ENCODE measurements at regions not wholly inside any gene's neighbourhood (a gene's known extent, or its start where the extent isn't known, plus 50 kb on each side); places are given as distances from the start of the nearest gene placed in this dataset.

DNA sequence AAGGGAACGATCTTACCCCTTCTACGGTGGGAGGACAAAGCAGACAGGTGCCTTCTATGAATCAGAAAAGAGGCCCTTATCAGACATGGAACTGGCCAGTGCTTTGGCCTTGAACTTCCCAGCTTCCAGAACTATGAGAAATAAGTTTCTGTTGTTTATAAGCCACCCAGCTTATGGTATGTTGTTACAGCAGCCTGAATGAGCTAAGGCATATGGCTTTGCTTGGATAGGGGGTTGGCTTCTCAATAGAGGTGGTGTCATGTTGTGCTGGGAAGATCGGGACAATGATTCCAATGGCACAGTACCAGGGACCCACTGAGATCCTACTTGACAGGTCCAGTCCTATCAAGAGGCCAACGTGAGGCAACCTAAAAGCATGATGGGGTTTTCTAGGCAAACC, 183.4 kb upstream of the BMPER start:
- no peak for TF ChIP-seq POLR2A (IDR thresholded peaks at IDR 0.05)
- TF ChIP-seq, protein P1, sequence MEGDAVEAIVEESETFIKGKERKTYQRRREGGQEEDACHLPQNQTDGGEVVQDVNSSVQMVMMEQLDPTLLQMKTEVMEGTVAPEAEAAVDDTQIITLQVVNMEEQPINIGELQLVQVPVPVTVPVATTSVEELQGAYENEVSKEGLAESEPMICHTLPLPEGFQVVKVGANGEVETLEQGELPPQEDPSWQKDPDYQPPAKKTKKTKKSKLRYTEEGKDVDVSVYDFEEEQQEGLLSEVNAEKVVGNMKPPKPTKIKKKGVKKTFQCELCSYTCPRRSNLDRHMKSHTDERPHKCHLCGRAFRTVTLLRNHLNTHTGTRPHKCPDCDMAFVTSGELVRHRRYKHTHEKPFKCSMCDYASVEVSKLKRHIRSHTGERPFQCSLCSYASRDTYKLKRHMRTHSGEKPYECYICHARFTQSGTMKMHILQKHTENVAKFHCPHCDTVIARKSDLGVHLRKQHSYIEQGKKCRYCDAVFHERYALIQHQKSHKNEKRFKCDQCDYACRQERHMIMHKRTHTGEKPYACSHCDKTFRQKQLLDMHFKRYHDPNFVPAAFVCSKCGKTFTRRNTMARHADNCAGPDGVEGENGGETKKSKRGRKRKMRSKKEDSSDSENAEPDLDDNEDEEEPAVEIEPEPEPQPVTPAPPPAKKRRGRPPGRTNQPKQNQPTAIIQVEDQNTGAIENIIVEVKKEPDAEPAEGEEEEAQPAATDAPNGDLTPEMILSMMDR (IDR thresholded peaks at IDR 0.05): no peak

Data from suprapubic skin (tissue), 3 donors.